ENCODE measurements at regions not wholly inside any gene's neighbourhood (a gene's known extent, or its start where the extent isn't known, plus 50 kb on each side); places are given as distances from the start of the nearest gene placed in this dataset.

GRCh38 chr2:67322353-67323001 lies 74.7 kb upstream of the ETAA1 start:
- H4K91ac ChIP-seq (ENCODE audit: insufficient read depth, low read depth, low read length) = peak overlapping the region; percentile 82
- peak overlapping the region; percentile 84 for H3K4ac ChIP-seq (ENCODE audit: low read depth, low read length)
- POLR2A ChIA-PET (ENCODE audit: unreplicated experiment) = no interaction called here
- ATAC-seq (ENCODE audit: low read depth) (peak; percentile 87), DNase-seq (peak; percentile 76)
- H4K8ac ChIP-seq (ENCODE audit: low read depth in 2 of 2, low read length in 2 of 2) = peak overlapping the region; percentile 43 to 61
- H3K18ac ChIP-seq (ENCODE audit: low read depth, low read length) = peak overlapping the region; percentile 97
- H3K56ac ChIP-seq (ENCODE audit: extremely low read depth, insufficient read depth, low read length) = no peak overlapping the region
- H3K9me1 ChIP-seq (ENCODE audit: insufficient read depth, low read length) = no peaks in the 10 kb centered on the region
- H3K79me1 ChIP-seq (ENCODE audit: low read depth in 1 of 2, low read length in 2 of 2) = no peaks in the 10 kb centered on the region
- H3K4me2 ChIP-seq (ENCODE audit: low read depth, low read length) = peak overlapping the region; percentile 82
- H4K5ac ChIP-seq (ENCODE audit: low read depth, low read length) = peak overlapping the region; percentile 97
- H3K27ac ChIP-seq (ENCODE audit: insufficient read depth, low read length) = peak overlapping the region; percentile 47; the same call in 1 of the 2 replicates
- peak overlapping the region; percentile 59 for H3K14ac ChIP-seq (replicated peaks; ENCODE audit: low read depth, low read length)
- CTCF ChIA-PET = no interaction called here
- H2BK120ac ChIP-seq (ENCODE audit: low read depth, low read length) = peak overlapping the region; percentile 92
- H3K27me3 ChIP-seq (ENCODE audit: control insufficient read depth, insufficient read depth, low read length) = no peaks in the 10 kb centered on the region
- H3K4me1 ChIP-seq (ENCODE audit: control insufficient read depth, insufficient read depth, low read length) = peaks cover 5% of the 10 kb centered on the region
- TF ChIP-seq RCOR1 (IDR thresholded peaks at IDR 0.05; ENCODE audit: insufficient replicate concordance, low read length) = no peak
- peak; percentile 60 for TF ChIP-seq SMC3 (IDR thresholded peaks at IDR 0.05; ENCODE audit: low read depth, low read length)
- TF ChIP-seq POLR2A (IDR thresholded peaks at IDR 0.05; ENCODE audit: low read depth, low read length) = no peak
- TF ChIP-seq RFX5 (IDR thresholded peaks at IDR 0.05; ENCODE audit: low read depth, low read length) = no peak
- no peak for TF ChIP-seq FOS (IDR thresholded peaks at IDR 0.05; ENCODE audit: low read depth, low read length)
- peak; percentile 57 for TF ChIP-seq CTCF (conservative IDR thresholded peaks at IDR 0.05; ENCODE audit: low read depth, low read length)
- no peak for TF ChIP-seq CHD1 (IDR thresholded peaks at IDR 0.05; ENCODE audit: low read depth, low read length)
- no peak for TF ChIP-seq NFE2L2 (IDR thresholded peaks at IDR 0.05; ENCODE audit: low read depth, low read length)
- no peak for TF ChIP-seq MAZ (IDR thresholded peaks at IDR 0.05; ENCODE audit: borderline replicate concordance, low read depth, low read length)
- no peak for TF ChIP-seq BHLHE40 (IDR thresholded peaks at IDR 0.05; ENCODE audit: low read depth, low read length)
- TF ChIP-seq MXI1 (IDR thresholded peaks at IDR 0.05; ENCODE audit: borderline replicate concordance, low read depth, low read length) = no peak
- no peak for TF ChIP-seq MAFK (IDR thresholded peaks at IDR 0.05; ENCODE audit: low read depth, low read length)
- no peak for TF ChIP-seq ELK1 (IDR thresholded peaks at IDR 0.05; ENCODE audit: borderline replicate concordance, low read depth, low read length)
- TF ChIP-seq USF2 (IDR thresholded peaks at IDR 0.05; ENCODE audit: low read depth, low read length) = no peak
- TF ChIP-seq RAD21 (IDR thresholded peaks at IDR 0.05; ENCODE audit: low read length) = peak; percentile 76
- peak overlapping the region; percentile 73; the same call in 1 of the 2 replicates for H3K9ac ChIP-seq (ENCODE audit: low read depth, low read length)
- peak overlapping the region; percentile 40; the same call in 1 of the 2 replicates for H3K23ac ChIP-seq (ENCODE audit: low read depth, low read length)
- 70% methylated on average over 2 of the region's 3 CpGs; no CpG with 5 or more reads in 1 of the 2 experiments for WGBS, 2 experiments (ENCODE audit: extremely low coverage in 2 of 2, insufficient read length in 1 of 2)
- peak overlapping the region; percentile 87 for H2AK5ac ChIP-seq (ENCODE audit: low read depth, low read length)
- H3K9me3 ChIP-seq (ENCODE audit: control insufficient read depth, insufficient read depth, low read length) = no peaks in the 10 kb centered on the region
- intact Hi-C loops (cut with micrococcal nuclease) (loop anchor here (2.0 to 10.0 kb wide), 4 partner anchors 328 to 890 kb away; no protein-coding TSS in a partner anchor), dilution Hi-C loops (cut with HindIII; ENCODE audit: low sequenced_read_pairs, unreplicated experiment) (no loop called here), in situ Hi-C loops (cut with MboI; ENCODE audit: low sequenced_read_pairs) (no loop called here)
- peak overlapping the region; percentile 77 for H2BK5ac ChIP-seq (ENCODE audit: low read depth, low read length, poor library complexity, severe bottlenecking)
- H2AK9ac ChIP-seq (replicated peaks; ENCODE audit: low read depth, low read length, poor library complexity) = peak overlapping the region; percentile 8
- no peaks in the 10 kb centered on the region for H3K36me3 ChIP-seq (ENCODE audit: control insufficient read depth, insufficient read depth, low read length)
- H3K4me3 ChIP-seq (ENCODE audit: insufficient read depth, low read depth, low read length) = no peak overlapping the region
- BruUV-seq (replicated peaks) = no TSS peak
- no peaks in the 10 kb centered on the region for H4K20me1 ChIP-seq (ENCODE audit: insufficient read depth, low read length)
- peak overlapping the region; percentile 75 for H2AFZ ChIP-seq (replicated peaks; ENCODE audit: low read length, poor library complexity)
- peak overlapping the region; percentile 96 for H2BK20ac ChIP-seq (ENCODE audit: low read depth, low read length)
- H2BK15ac ChIP-seq (ENCODE audit: low read depth, low read length) = peak overlapping the region; percentile 86; the same call in 2 of the 3 replicates

Data from IMR-90 (cell line).